ENCODE measurements at regions not wholly inside any gene's neighbourhood (a gene's known extent, or its start where the extent isn't known, plus 50 kb on each side); places are given as distances from the start of the nearest gene placed in this dataset.

DNA sequence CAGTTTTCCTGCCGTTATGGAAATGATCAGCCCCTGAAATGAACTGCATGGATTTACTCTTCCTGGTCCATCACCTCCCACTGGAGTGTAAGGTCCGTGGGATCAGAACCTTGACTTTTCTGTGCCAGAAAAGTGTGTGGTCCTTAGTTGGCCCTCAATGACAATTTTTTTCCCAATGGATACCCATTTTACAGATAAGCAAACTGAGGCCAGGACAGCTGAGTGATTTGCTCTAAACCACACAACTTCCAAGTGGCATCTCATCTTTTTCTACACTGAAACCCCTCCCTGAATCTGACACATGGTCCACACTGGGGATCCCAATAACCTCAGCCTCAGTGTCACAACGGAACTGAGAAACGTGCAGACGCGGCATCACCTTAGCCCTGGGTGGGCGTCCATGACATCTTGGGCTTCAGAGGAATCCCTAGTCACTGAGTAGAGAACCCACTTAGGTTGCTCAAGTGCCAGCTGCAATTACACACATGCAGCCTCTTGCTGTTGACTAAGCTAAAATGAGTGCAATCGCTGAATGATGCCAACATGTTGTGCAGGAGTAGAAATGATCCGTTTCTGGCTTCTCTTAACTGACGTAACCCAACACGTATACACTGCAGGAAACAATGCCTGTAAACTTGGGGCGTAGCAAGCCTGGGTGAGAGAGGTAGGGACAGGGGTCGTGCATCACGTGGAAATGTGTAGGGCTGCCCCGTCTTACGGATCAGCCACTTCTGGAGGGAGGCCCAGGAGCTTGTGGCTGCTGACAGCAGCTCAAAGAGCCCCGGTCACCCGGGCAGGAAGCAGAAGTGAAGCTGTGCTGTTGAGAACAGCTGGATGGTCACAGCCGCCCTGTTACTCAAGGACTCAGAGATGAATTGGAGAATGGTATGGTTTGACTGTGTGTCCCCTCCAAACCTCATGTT lies 136.3 kb downstream of the SHANK2 start:
- no peak overlapping the region for H3K27ac Mint-ChIP-seq
- no peak for ATAC-seq (replicated peaks)
- H3K9me3 Mint-ChIP-seq = no peaks in the 10 kb centered on the region
- no peaks in the 10 kb centered on the region for H3K4me1 Mint-ChIP-seq
- no peaks in the 10 kb centered on the region for H3K36me3 Mint-ChIP-seq (ENCODE audit: low read depth)
- peaks cover 29% of the 10 kb centered on the region for H3K27me3 Mint-ChIP-seq
- H3K4me3 Mint-ChIP-seq = no peak overlapping the region

DNA sequence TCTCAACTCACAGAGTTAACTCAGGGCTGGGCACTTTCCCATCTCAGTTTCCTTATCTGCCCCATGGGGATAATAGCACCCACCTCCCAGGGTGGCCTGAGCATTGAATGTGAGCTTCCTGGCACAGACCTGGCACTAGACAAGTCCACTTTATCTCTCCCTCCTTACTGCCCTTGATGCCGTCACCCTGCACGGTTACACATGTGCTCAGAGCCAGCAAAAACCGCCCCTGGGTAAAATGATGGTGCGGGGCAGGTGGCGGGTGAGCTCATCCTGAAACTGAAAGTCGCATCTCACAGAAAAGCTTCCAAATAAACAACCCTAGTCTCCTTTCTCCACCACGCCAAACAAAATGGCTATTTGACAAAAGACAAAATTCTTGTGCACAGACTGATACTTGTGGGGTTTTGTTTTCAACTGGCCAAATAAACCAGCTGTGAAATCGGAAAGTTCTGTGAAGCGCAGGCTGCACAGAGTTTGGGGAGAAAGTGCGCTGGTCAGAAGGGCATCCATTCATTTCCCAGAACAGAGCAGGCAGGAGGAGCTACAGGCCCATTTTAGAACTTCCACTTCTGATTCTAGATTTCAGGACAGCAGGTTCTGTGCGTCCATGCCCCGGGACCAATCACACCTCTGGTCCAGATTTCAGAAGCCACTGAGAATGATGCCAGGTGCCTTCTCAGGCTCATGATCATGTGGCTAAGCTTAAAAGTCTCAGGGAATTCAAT lies 138.1 kb downstream of the SHANK2 start:
- Mint-ChIP-seq H3K4me3 (no peak overlapping the region), H3K4me1 (no peaks in the 10 kb centered on the region), H3K27ac (no peak overlapping the region), H3K27me3 (peaks cover 24% of the 10 kb centered on the region), H3K9me3 (no peaks in the 10 kb centered on the region), H3K36me3 (ENCODE audit: low read depth) (no peaks in the 10 kb centered on the region)
- no peak for ATAC-seq (replicated peaks)

- Mint-ChIP-seq H3K4me1 (no peaks in the 10 kb centered on the region), H3K9me3 (no peaks in the 10 kb centered on the region), H3K27ac (no peak overlapping the region), H3K4me3 (no peak overlapping the region), H3K27me3 (peaks cover 29% of the 10 kb centered on the region), H3K36me3 (ENCODE audit: low read depth) (no peaks in the 10 kb centered on the region)
- ATAC-seq (replicated peaks) = no peak
Observed at GRCh38 chr11:71112990-71113389, 139.4 kb downstream of the SHANK2 start.

- Mint-ChIP-seq H3K27me3 (peaks cover 29% of the 10 kb centered on the region), H3K4me1 (no peaks in the 10 kb centered on the region), H3K36me3 (ENCODE audit: low read depth) (no peaks in the 10 kb centered on the region), H3K9me3 (no peaks in the 10 kb centered on the region), H3K4me3 (no peak overlapping the region), H3K27ac (no peak overlapping the region)
- ATAC-seq (replicated peaks) = no peak
Observed at GRCh38 chr11:71112454-71112853, 139.9 kb downstream of the SHANK2 start.

DNA sequence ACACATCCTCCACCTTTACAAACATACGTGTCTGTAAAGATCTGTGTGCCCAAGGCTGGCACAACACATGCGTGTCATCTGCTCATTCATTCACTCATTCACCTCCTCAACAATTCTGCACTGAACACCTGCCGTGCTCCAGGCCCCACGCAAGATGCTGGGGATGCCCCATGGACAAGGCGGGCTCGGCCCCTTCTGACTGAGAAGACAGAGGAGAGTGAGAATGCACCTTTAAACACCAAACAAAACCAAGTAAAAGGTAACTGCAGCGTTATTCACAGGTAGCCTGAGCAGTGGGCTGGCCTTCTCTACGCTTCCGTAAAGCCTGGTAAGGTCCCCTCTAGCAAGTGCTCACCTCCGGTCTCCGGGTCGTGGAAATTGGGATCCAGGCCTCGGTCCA lies 142.8 kb downstream of the SHANK2 start:
- H3K9me3 Mint-ChIP-seq = no peaks in the 10 kb centered on the region
- peaks cover 22% of the 10 kb centered on the region for H3K27me3 Mint-ChIP-seq
- H3K4me1 Mint-ChIP-seq = no peaks in the 10 kb centered on the region
- H3K4me3 Mint-ChIP-seq = no peak overlapping the region
- H3K36me3 Mint-ChIP-seq (ENCODE audit: low read depth) = no peaks in the 10 kb centered on the region
- no peak overlapping the region for H3K27ac Mint-ChIP-seq
- ATAC-seq (replicated peaks) = no peak

GRCh38 chr11:71109186-71109585 lies 143.2 kb downstream of the SHANK2 start:
- no peak for ATAC-seq (replicated peaks)
- no peak overlapping the region for H3K4me3 Mint-ChIP-seq
- no peaks in the 10 kb centered on the region for H3K9me3 Mint-ChIP-seq
- H3K27me3 Mint-ChIP-seq = peaks cover 18% of the 10 kb centered on the region
- H3K36me3 Mint-ChIP-seq (ENCODE audit: low read depth) = no peaks in the 10 kb centered on the region
- H3K27ac Mint-ChIP-seq = no peak overlapping the region
- no peaks in the 10 kb centered on the region for H3K4me1 Mint-ChIP-seq

DNA sequence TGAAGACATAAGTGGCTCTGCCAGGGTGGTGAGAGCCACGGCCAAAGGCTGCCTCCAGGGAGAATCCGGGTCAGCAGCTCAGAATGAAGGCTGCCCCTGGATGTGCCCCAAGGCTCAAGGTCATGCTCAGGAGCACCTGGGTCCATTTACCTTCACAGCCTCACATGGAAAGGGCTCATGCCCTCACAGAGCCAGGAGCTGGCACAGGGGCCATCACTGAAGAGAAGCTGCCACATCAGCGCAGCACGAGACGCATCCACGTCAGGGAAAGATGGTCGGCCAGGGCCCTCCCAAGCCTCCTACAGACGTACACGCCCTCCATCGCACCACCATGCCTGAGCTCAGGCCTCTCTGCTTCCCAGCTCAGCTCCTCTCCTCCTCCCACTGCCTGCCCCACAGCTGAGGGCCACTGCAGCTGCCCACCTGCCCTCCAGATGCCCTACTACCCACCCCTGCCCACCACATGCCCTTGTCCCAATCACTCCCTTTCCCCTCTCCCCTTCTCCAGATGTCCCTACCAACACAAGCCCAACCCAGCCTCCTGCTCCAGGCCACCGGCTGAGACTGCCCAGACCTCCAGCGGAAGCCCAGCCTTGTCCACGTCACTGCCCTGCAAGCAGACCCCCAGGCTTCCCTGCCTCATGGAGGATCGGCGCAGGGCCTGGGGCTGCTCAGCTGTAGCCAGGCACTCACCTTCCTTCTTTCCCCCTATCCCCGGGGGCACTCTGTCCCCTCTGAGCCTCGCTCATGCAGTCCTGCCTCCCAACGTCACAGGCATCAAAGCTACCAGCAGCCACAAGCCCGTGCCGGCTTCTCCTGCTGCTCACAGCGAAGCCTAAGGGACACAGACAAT lies 144.1 kb downstream of the SHANK2 start:
- no peaks in the 10 kb centered on the region for H3K36me3 Mint-ChIP-seq (ENCODE audit: low read depth)
- no peaks in the 10 kb centered on the region for H3K9me3 Mint-ChIP-seq
- no peak overlapping the region for H3K4me3 Mint-ChIP-seq
- H3K27me3 Mint-ChIP-seq = peaks cover 17% of the 10 kb centered on the region
- no peaks in the 10 kb centered on the region for H3K4me1 Mint-ChIP-seq
- H3K27ac Mint-ChIP-seq = no peak overlapping the region
- no peak for ATAC-seq (replicated peaks)

DNA sequence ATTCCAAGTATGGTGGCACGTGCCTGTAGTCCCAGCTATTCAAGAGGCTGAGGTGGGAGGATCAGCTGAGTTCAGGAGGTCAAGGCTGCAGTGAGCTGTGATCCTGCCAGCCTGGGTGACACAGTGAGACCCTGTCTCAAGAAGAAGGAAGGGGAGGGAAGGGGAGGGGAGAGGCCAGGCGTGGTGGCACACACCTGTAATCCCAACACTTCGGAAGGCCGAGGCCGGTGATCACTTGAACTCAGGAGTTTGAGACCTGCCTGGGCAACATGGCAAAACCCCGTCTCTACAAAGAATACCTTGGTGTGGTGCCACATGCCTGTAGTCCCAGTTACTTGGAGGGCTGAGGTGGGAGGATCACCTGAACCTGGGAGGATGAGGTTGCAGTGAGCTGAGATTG lies 145.7 kb downstream of the SHANK2 start:
- Mint-ChIP-seq H3K4me3 (no peak overlapping the region), H3K4me1 (no peaks in the 10 kb centered on the region), H3K36me3 (ENCODE audit: low read depth) (no peaks in the 10 kb centered on the region), H3K9me3 (no peaks in the 10 kb centered on the region), H3K27ac (no peak overlapping the region), H3K27me3 (peaks cover 9% of the 10 kb centered on the region)
- ATAC-seq (replicated peaks) = no peak

GRCh38 chr11:71103266-71103665 lies 149.1 kb downstream of the SHANK2 start:
- H3K27me3 Mint-ChIP-seq = peaks cover under 1% of the 10 kb centered on the region

GRCh38 chr11:71102251-71102995 lies 150.0 kb downstream of the SHANK2 start:
- Mint-ChIP-seq H3K27ac (no peak overlapping the region), H3K36me3 (ENCODE audit: low read depth) (no peaks in the 10 kb centered on the region), H3K4me3 (no peak overlapping the region), H3K4me1 (no peaks in the 10 kb centered on the region), H3K9me3 (no peaks in the 10 kb centered on the region), H3K27me3 (no peaks in the 10 kb centered on the region)
- ATAC-seq (replicated peaks) = no peak

More at GRCh38 chr11:71103266-71103665, 149.1 kb downstream of the SHANK2 start:
- no peak overlapping the region for H3K27ac Mint-ChIP-seq
- H3K4me3 Mint-ChIP-seq = no peak overlapping the region
- no peaks in the 10 kb centered on the region for H3K9me3 Mint-ChIP-seq
- H3K4me1 Mint-ChIP-seq = no peaks in the 10 kb centered on the region
- ATAC-seq (replicated peaks) = no peak
- H3K36me3 Mint-ChIP-seq (ENCODE audit: low read depth) = no peaks in the 10 kb centered on the region

- H3K9me3 Mint-ChIP-seq = no peaks in the 10 kb centered on the region
- H3K4me1 Mint-ChIP-seq = no peaks in the 10 kb centered on the region
- H3K36me3 Mint-ChIP-seq (ENCODE audit: low read depth) = no peaks in the 10 kb centered on the region
- no peak overlapping the region for H3K4me3 Mint-ChIP-seq
- no peak for ATAC-seq (replicated peaks)
- no peak overlapping the region for H3K27ac Mint-ChIP-seq
- H3K27me3 Mint-ChIP-seq = no peaks in the 10 kb centered on the region
Observed at GRCh38 chr11:71101606-71102005, 150.8 kb downstream of the SHANK2 start.

- no peak for ATAC-seq (replicated peaks)
- no peaks in the 10 kb centered on the region for H3K27me3 Mint-ChIP-seq
- no peaks in the 10 kb centered on the region for H3K36me3 Mint-ChIP-seq (ENCODE audit: low read depth)
- H3K4me1 Mint-ChIP-seq = no peaks in the 10 kb centered on the region
- no peak overlapping the region for H3K4me3 Mint-ChIP-seq
- H3K9me3 Mint-ChIP-seq = no peaks in the 10 kb centered on the region
- H3K27ac Mint-ChIP-seq = no peak overlapping the region
Observed at GRCh38 chr11:71101046-71101445, 151.3 kb downstream of the SHANK2 start.

DNA sequence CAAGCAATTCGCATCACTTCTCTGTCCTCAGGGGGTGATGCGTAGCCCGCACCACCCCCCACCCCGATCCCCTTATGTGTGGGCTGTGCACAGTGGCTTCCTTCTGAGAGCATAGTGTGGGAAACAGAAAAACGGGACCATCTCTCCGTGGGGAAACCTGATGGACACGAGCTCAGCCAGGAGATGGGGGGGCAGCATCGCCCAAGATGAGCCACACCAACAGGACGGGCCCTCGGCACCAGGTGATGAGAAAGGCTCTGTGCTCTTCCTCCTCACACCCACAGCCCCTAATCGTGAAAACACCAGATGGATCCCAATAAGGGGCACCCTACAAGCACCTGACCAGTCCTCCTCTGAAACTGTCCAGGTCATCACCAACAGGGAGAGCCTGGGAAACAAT lies 153.6 kb downstream of the SHANK2 start:
- no peaks in the 10 kb centered on the region for H3K4me1 Mint-ChIP-seq
- no peaks in the 10 kb centered on the region for H3K27me3 Mint-ChIP-seq
- no peak overlapping the region for H3K4me3 Mint-ChIP-seq
- no peaks in the 10 kb centered on the region for H3K36me3 Mint-ChIP-seq (ENCODE audit: low read depth)
- no peak overlapping the region for H3K27ac Mint-ChIP-seq
- no peak for ATAC-seq (replicated peaks)
- H3K9me3 Mint-ChIP-seq = no peaks in the 10 kb centered on the region
